ENCODE measurements at regions not wholly inside any gene's neighbourhood (a gene's known extent, or its start where the extent isn't known, plus 50 kb on each side); places are given as distances from the start of the nearest gene placed in this dataset.

- Histone ChIP-seq H3K36me3 (ENCODE audit: low read depth, missing control alignments) (no peaks in the 10 kb centered on the region), H3K9me3 (no peaks in the 10 kb centered on the region), H3K27me3 (no peaks in the 10 kb centered on the region), H3K4me1 (no peaks in the 10 kb centered on the region), H3K27ac (no peak overlapping the region), H3K4me3 (no peak overlapping the region)
- intact Hi-C loops (cut with DNase I; ENCODE audit: low total_unique reads), result no loop called here
- DNase-seq, result no peak
- WGBS, 2 donors, result 82 to 83% methylated on average over 3 of the region's 3 CpGs
- TF ChIP-seq CTCF (IDR thresholded peaks at IDR 0.05), result no peak
- no peak for TF ChIP-seq POLR2A (IDR thresholded peaks at IDR 0.05)
Measured at GRCh38 chr16:17988839-17989238, 347.7 kb downstream of the NPIPA8 start.

- TF ChIP-seq POLR2A (IDR thresholded peaks at IDR 0.05), result no peak
- TF ChIP-seq CTCF (IDR thresholded peaks at IDR 0.05), result no peak
Measured at GRCh38 chr16:17986991-17987390, 349.5 kb downstream of the NPIPA8 start.

GRCh38 chr16:17984810-17985209, 351.7 kb downstream of the NPIPA8 start:
- H3K27me3 ChIP-seq, result no peaks in the 10 kb centered on the region
- no peak overlapping the region for H3K4me3 ChIP-seq
- no peak overlapping the region for H3K27ac ChIP-seq
- WGBS, 2 donors, result 82 to 85% methylated on average over 8 of the region's 8 CpGs
- no peaks in the 10 kb centered on the region for H3K4me1 ChIP-seq
- DNase-seq, result no peak
- no peaks in the 10 kb centered on the region for H3K9me3 ChIP-seq
- no peak for TF ChIP-seq POLR2A (IDR thresholded peaks at IDR 0.05)
- intact Hi-C loops (cut with DNase I; ENCODE audit: low total_unique reads), result no loop called here
- no peaks in the 10 kb centered on the region for H3K36me3 ChIP-seq (ENCODE audit: low read depth, missing control alignments)

More at GRCh38 chr16:17986991-17987390, 349.5 kb downstream of the NPIPA8 start:
- H3K27me3 ChIP-seq, result no peaks in the 10 kb centered on the region
- no peak for DNase-seq
- H3K4me3 ChIP-seq, result no peak overlapping the region
- no peak overlapping the region for H3K27ac ChIP-seq
- intact Hi-C loops (cut with DNase I; ENCODE audit: low total_unique reads), result no loop called here
- no peaks in the 10 kb centered on the region for H3K36me3 ChIP-seq (ENCODE audit: low read depth, missing control alignments)
- no peaks in the 10 kb centered on the region for H3K4me1 ChIP-seq
- no peaks in the 10 kb centered on the region for H3K9me3 ChIP-seq
- 78 to 83% methylated on average over 5 of the region's 5 CpGs for WGBS, 2 donors

GRCh38 chr16:17983847-17984639, 352.5 kb downstream of the NPIPA8 start:
- Histone ChIP-seq H3K9me3 (no peaks in the 10 kb centered on the region), H3K4me1 (no peaks in the 10 kb centered on the region), H3K27ac (no peak overlapping the region), H3K27me3 (no peaks in the 10 kb centered on the region), H3K36me3 (ENCODE audit: low read depth, missing control alignments) (no peaks in the 10 kb centered on the region), H3K4me3 (no peak overlapping the region)
- 82 to 88% methylated on average over 10 of the region's 10 CpGs for WGBS, 2 donors
- intact Hi-C loops (cut with DNase I; ENCODE audit: low total_unique reads), result no loop called here
- DNase-seq, result no peak
- no peak for TF ChIP-seq CTCF (IDR thresholded peaks at IDR 0.05)
- no peak for TF ChIP-seq POLR2A (IDR thresholded peaks at IDR 0.05)

- no peak for TF ChIP-seq POLR2A (IDR thresholded peaks at IDR 0.05)
- TF ChIP-seq CTCF (IDR thresholded peaks at IDR 0.05), result no peak
- no peaks in the 10 kb centered on the region for H3K9me3 ChIP-seq
- WGBS, 2 donors, result 58 to 66% methylated on average over 2 of the region's 2 CpGs
- no peaks in the 10 kb centered on the region for H3K4me1 ChIP-seq
- intact Hi-C loops (cut with DNase I; ENCODE audit: low total_unique reads), result no loop called here
- no peak overlapping the region for H3K27ac ChIP-seq
- DNase-seq, result no peak
- no peak overlapping the region for H3K4me3 ChIP-seq
- no peaks in the 10 kb centered on the region for H3K27me3 ChIP-seq
- H3K36me3 ChIP-seq (ENCODE audit: low read depth, missing control alignments), result no peaks in the 10 kb centered on the region
Measured at GRCh38 chr16:17983114-17983513, 353.4 kb downstream of the NPIPA8 start.
